ENCODE measurements at regions not wholly inside any gene's neighbourhood (a gene's known extent, or its start where the extent isn't known, plus 50 kb on each side); places are given as distances from the start of the nearest gene placed in this dataset.

- no peak overlapping the region for H3K9ac ChIP-seq (ENCODE audit: low read depth in 1 of 2, low read length in 2 of 2)
- 82% methylated on average over 2 of the region's 2 CpGs for WGBS
- TF ChIP-seq HNF4A (conservative IDR thresholded peaks at IDR 0.05) (no peak), CTCF (IDR thresholded peaks at IDR 0.05; ENCODE audit: low read depth, low read length, missing input control) (no peak), RXRA (IDR thresholded peaks at IDR 0.05) (no peak), GABPA (IDR thresholded peaks at IDR 0.05 in 1 of 2, conservative IDR thresholded peaks at IDR 0.05 in 1 of 2) (no peak), FOXA2 (IDR thresholded peaks at IDR 0.05) (no peak), REST (IDR thresholded peaks at IDR 0.05) (no peak), RAD21 (IDR thresholded peaks at IDR 0.05) (no peak), JUND (IDR thresholded peaks at IDR 0.05) (no peak), FOXA1 (IDR thresholded peaks at IDR 0.05) (no peak), HNF4G (IDR thresholded peaks at IDR 0.05) (no peak), EGR1 (IDR thresholded peaks at IDR 0.05; ENCODE audit: low read depth in 2 of 2) (no peak), YY1 (IDR thresholded peaks at IDR 0.05) (no peak), NR2F2 (IDR thresholded peaks at IDR 0.05) (no peak), SP1 (IDR thresholded peaks at IDR 0.05) (no peak), TAF1 (conservative IDR thresholded peaks at IDR 0.05) (no peak)
- TF ChIP-seq, protein P1, sequence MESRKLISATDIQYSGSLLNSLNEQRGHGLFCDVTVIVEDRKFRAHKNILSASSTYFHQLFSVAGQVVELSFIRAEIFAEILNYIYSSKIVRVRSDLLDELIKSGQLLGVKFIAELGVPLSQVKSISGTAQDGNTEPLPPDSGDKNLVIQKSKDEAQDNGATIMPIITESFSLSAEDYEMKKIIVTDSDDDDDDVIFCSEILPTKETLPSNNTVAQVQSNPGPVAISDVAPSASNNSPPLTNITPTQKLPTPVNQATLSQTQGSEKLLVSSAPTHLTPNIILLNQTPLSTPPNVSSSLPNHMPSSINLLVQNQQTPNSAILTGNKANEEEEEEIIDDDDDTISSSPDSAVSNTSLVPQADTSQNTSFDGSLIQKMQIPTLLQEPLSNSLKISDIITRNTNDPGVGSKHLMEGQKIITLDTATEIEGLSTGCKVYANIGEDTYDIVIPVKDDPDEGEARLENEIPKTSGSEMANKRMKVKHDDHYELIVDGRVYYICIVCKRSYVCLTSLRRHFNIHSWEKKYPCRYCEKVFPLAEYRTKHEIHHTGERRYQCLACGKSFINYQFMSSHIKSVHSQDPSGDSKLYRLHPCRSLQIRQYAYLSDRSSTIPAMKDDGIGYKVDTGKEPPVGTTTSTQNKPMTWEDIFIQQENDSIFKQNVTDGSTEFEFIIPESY (IDR thresholded peaks at IDR 0.05) = no peak
- TF ChIP-seq, protein P2, sequence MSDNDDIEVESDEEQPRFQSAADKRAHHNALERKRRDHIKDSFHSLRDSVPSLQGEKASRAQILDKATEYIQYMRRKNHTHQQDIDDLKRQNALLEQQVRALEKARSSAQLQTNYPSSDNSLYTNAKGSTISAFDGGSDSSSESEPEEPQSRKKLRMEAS (IDR thresholded peaks at IDR 0.05) = no peak
- no peaks in the 10 kb centered on the region for H3K27me3 ChIP-seq (ENCODE audit: control insufficient read depth in 4 of 4, insufficient read depth in 4 of 4, low read length in 3 of 4)
- H3K36me3 ChIP-seq (ENCODE audit: control insufficient read depth in 4 of 4, insufficient read depth in 3 of 4, low read depth in 1 of 4, low read length in 3 of 4) = no peaks in the 10 kb centered on the region
- no peak for DNase-seq (ENCODE audit: low spot score)
- no peak overlapping the region for H3K4me3 ChIP-seq (ENCODE audit: low read depth in 1 of 3, low read length in 3 of 3)
- no peaks in the 10 kb centered on the region for H3K9me3 ChIP-seq (ENCODE audit: control insufficient read depth in 4 of 4, low read length in 3 of 4)
- peaks cover 7 to 11% (median 9%) of the 10 kb centered on the region in 4 donors for H3K4me1 ChIP-seq (ENCODE audit: control insufficient read depth in 4 of 4, insufficient read depth in 4 of 4, low read length in 3 of 4)
- H3K27ac ChIP-seq (ENCODE audit: low read depth in 1 of 2, low read length in 2 of 2) = no peak overlapping the region
Observed at GRCh38 chr3:188031121-188031520, 122.8 kb upstream of the LPP start.

- H3K27me3 ChIP-seq (ENCODE audit: control insufficient read depth in 4 of 4, insufficient read depth in 4 of 4, low read length in 3 of 4) = no peaks in the 10 kb centered on the region
- H3K9ac ChIP-seq (ENCODE audit: low read depth in 1 of 2, low read length in 2 of 2) = no peak overlapping the region
- no peak overlapping the region for H3K27ac ChIP-seq (ENCODE audit: low read depth in 1 of 2, low read length in 2 of 2)
- TF ChIP-seq SP1 (IDR thresholded peaks at IDR 0.05) (no peak), HNF4G (IDR thresholded peaks at IDR 0.05) (no peak), YY1 (IDR thresholded peaks at IDR 0.05) (no peak), EGR1 (IDR thresholded peaks at IDR 0.05; ENCODE audit: low read depth in 2 of 2) (no peak), NR2F2 (IDR thresholded peaks at IDR 0.05) (no peak), FOXA2 (IDR thresholded peaks at IDR 0.05) (no peak), CTCF (IDR thresholded peaks at IDR 0.05; ENCODE audit: low read depth, low read length, missing input control) (no peak), GABPA (IDR thresholded peaks at IDR 0.05 in 1 of 2, conservative IDR thresholded peaks at IDR 0.05 in 1 of 2) (no peak)
- 80% methylated on average over 3 of the region's 3 CpGs for WGBS
- no peak overlapping the region for H3K4me3 ChIP-seq (ENCODE audit: low read depth in 1 of 3, low read length in 3 of 3)
- peaks cover 5 to 25% (median 16%) of the 10 kb centered on the region in 4 donors for H3K4me1 ChIP-seq (ENCODE audit: control insufficient read depth in 4 of 4, insufficient read depth in 4 of 4, low read length in 3 of 4)
- no peaks in the 10 kb centered on the region for H3K9me3 ChIP-seq (ENCODE audit: control insufficient read depth in 4 of 4, low read length in 3 of 4)
- DNase-seq (ENCODE audit: low spot score) = no peak
- no peaks in the 10 kb centered on the region for H3K36me3 ChIP-seq (ENCODE audit: control insufficient read depth in 4 of 4, insufficient read depth in 3 of 4, low read depth in 1 of 4, low read length in 3 of 4)
Observed at GRCh38 chr3:188034989-188035388, 119.0 kb upstream of the LPP start.

Measured in liver (tissue), 8 donors.